ENCODE measurements at regions not wholly inside any gene's neighbourhood (a gene's known extent, or its start where the extent isn't known, plus 50 kb on each side); places are given as distances from the start of the nearest gene placed in this dataset.
"Not testable (repeated sequence)": the region's sequence is repeated elsewhere in the genome, so short reads cannot be mapped to it uniquely, and the experiment has no call there.

DNA sequence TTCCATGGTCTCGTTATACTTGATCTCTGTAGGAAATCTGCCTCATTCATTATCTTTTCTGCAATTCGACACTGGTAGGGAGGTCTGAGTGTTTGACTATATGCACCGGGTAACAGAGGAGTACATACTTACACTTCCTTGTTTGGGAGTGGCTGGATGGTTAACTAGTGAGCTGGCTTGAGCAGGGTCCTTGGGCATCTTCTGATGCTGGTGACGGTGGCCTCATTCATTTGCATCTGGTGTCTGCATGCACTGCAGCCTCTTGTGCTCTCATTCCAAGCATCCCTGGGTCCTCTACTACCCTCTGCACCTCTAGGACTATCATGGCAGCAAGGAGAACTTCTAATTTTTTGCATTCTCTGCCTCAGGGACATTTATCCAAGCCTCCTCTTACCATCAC, 100.0 kb upstream of the TCF4 start:
- no peak overlapping the region for H2AK5ac ChIP-seq (ENCODE audit: low read length)
- H4K8ac ChIP-seq (ENCODE audit: low read depth, low read length) = no peak overlapping the region
- no peaks in the 10 kb centered on the region for H3K79me1 ChIP-seq (ENCODE audit: low read length)
- no peak overlapping the region for H3K4ac ChIP-seq (ENCODE audit: low read depth, low read length)
- no peak for DNase-seq
- H3K4me2 ChIP-seq (ENCODE audit: low read length) = no peak overlapping the region
- H3K36me3 ChIP-seq (ENCODE audit: control insufficient read depth, insufficient read depth, low read length) = no peaks in the 10 kb centered on the region
- H2BK5ac ChIP-seq (ENCODE audit: low read length) = no peak overlapping the region
- H2BK120ac ChIP-seq (ENCODE audit: low read depth, low read length) = no peak overlapping the region
- H2BK15ac ChIP-seq (replicated peaks; ENCODE audit: low read depth) = no peak overlapping the region
- peaks cover 3% of the 10 kb centered on the region for H3K4me1 ChIP-seq (ENCODE audit: control insufficient read depth, low read depth, low read length)
- no peak overlapping the region for H4K5ac ChIP-seq (ENCODE audit: low read length)
- no peak overlapping the region for H3K4me3 ChIP-seq (ENCODE audit: low read length)
- WGBS (ENCODE audit: extremely low coverage, insufficient coverage, low lambda C conversion rate) = no CpG with 5 or more reads among the region's 4 CpGs
- H3K79me2 ChIP-seq (ENCODE audit: control insufficient read depth, insufficient read depth, low read length) = no peaks in the 10 kb centered on the region
- H3K18ac ChIP-seq (ENCODE audit: low read length) = no peak overlapping the region
- H3K9ac ChIP-seq (ENCODE audit: low read length) = no peak overlapping the region
- H3K27me3 ChIP-seq (ENCODE audit: insufficient read depth, low read length, poor library complexity) = no peaks in the 10 kb centered on the region
- no peak overlapping the region for H3K23ac ChIP-seq (ENCODE audit: low read length)
- H3K27ac ChIP-seq (ENCODE audit: low read depth, low read length) = no peak overlapping the region
- no peak overlapping the region for H3K56ac ChIP-seq (ENCODE audit: low read length)

DNA sequence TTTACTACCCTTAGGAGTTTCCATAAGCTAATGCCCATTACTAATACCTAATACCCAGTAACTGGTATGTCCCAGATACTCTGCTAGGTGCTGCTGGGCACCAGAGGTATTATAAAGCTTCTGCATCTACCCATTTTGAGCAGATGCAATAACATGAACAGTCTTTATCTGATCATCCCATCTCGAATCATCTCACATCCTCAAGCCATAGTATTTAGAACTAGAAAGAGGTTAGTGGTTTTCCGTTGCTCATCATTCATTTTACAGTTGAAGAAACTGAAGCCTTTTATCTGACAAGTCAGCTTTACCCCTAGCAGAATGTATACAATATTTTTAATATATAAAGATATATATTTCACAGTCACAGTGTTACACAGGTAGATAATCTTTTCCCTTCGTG, 99.1 kb upstream of the TCF4 start:
- Histone ChIP-seq H3K27ac (ENCODE audit: low read depth, low read length) (no peak overlapping the region), H3K4me2 (ENCODE audit: low read length) (no peak overlapping the region), H3K18ac (ENCODE audit: low read length) (no peak overlapping the region), H3K4ac (ENCODE audit: low read depth, low read length) (no peak overlapping the region), H3K79me2 (ENCODE audit: control insufficient read depth, insufficient read depth, low read length) (no peaks in the 10 kb centered on the region), H3K4me1 (ENCODE audit: control insufficient read depth, low read depth, low read length) (peaks cover 3% of the 10 kb centered on the region), H3K36me3 (ENCODE audit: control insufficient read depth, insufficient read depth, low read length) (no peaks in the 10 kb centered on the region), H3K27me3 (ENCODE audit: insufficient read depth, low read length, poor library complexity) (no peaks in the 10 kb centered on the region), H4K5ac (ENCODE audit: low read length) (no peak overlapping the region), H3K9ac (ENCODE audit: low read length) (no peak overlapping the region), H4K8ac (ENCODE audit: low read depth, low read length) (no peak overlapping the region), H2BK120ac (ENCODE audit: low read depth, low read length) (no peak overlapping the region), H2AK5ac (ENCODE audit: low read length) (no peak overlapping the region), H3K79me1 (ENCODE audit: low read length) (no peaks in the 10 kb centered on the region), H3K4me3 (ENCODE audit: low read length) (no peak overlapping the region), H3K56ac (ENCODE audit: low read length) (no peak overlapping the region), H2BK5ac (ENCODE audit: low read length) (no peak overlapping the region), H2BK15ac (replicated peaks; ENCODE audit: low read depth) (no peak overlapping the region), H3K23ac (ENCODE audit: low read length) (no peak overlapping the region)
- no peak for DNase-seq
- WGBS (ENCODE audit: extremely low coverage, insufficient coverage, low lambda C conversion rate) = no CpG with 5 or more reads among the region's 3 CpGs

- Histone ChIP-seq H2AK5ac (ENCODE audit: low read length) (no peak overlapping the region), H3K36me3 (ENCODE audit: control insufficient read depth, insufficient read depth, low read length) (no peaks in the 10 kb centered on the region), H3K27ac (ENCODE audit: low read depth, low read length) (no peak overlapping the region), H2BK120ac (ENCODE audit: low read depth, low read length) (no peak overlapping the region), H4K8ac (ENCODE audit: low read depth, low read length) (no peak overlapping the region), H3K4me1 (ENCODE audit: control insufficient read depth, low read depth, low read length) (peaks cover 3% of the 10 kb centered on the region), H3K23ac (ENCODE audit: low read length) (no peak overlapping the region), H3K56ac (ENCODE audit: low read length) (no peak overlapping the region), H3K79me1 (ENCODE audit: low read length) (no peaks in the 10 kb centered on the region), H4K5ac (ENCODE audit: low read length) (no peak overlapping the region), H3K27me3 (ENCODE audit: insufficient read depth, low read length, poor library complexity) (no peaks in the 10 kb centered on the region), H3K9ac (ENCODE audit: low read length) (no peak overlapping the region), H2BK15ac (replicated peaks; ENCODE audit: low read depth) (no peak overlapping the region), H3K79me2 (ENCODE audit: control insufficient read depth, insufficient read depth, low read length) (no peaks in the 10 kb centered on the region), H3K4me2 (ENCODE audit: low read length) (no peak overlapping the region), H3K18ac (ENCODE audit: low read length) (no peak overlapping the region), H3K4ac (ENCODE audit: low read depth, low read length) (no peak overlapping the region), H3K4me3 (ENCODE audit: low read length) (no peak overlapping the region), H2BK5ac (ENCODE audit: low read length) (no peak overlapping the region)
- DNase-seq = no peak
Observed at GRCh38 chr18:55685638-55686037, 97.6 kb upstream of the TCF4 start.

DNA sequence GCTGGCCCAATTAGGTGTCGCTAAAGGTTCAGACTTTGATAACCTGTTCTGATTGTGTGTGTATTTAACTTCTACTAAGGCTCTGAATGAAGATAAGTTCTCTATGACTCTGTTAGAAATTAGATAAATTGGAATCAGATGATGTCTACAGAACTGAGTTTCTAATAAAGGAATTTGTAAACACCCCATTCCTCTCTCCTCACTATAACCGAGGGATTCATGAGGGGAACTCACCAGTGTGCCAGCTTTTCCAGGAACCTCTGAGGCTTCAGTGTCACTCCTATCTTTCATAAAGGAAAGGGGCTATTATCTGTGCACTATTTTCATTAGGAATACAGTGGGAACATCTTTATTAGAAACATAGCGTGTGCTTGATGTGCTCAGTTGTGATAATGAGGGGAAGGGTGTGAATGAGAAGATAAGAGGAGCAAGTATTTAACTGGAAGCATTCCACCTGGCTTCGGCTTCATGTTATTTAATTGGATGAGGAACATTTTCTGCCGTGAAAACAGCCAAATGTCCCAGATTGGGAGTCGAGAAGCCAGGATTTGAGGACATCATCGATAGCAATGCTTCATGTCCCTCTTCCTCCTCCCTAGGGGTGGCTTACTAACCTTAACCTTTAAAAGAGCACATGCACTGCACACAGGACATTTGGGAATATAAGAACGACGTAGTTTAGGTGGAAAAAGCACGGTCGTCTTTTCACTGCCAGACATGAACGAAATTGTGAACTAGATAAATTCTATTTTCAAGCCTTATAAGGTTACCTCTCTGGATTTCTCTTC, 84.8 kb upstream of the TCF4 start:
- Histone ChIP-seq H3K27ac (ENCODE audit: low read depth, low read length) (no peak overlapping the region), H3K4ac (ENCODE audit: low read depth, low read length) (peak overlapping the region; percentile 70), H2BK120ac (ENCODE audit: low read depth, low read length) (no peak overlapping the region), H2BK15ac (replicated peaks; ENCODE audit: low read depth) (no peak overlapping the region), H3K9ac (ENCODE audit: low read length) (no peak overlapping the region), H4K5ac (ENCODE audit: low read length) (no peak overlapping the region), H3K4me2 (ENCODE audit: low read length) (no peak overlapping the region), H4K8ac (ENCODE audit: low read depth, low read length) (no peak overlapping the region), H3K23ac (ENCODE audit: low read length) (no peak overlapping the region), H3K18ac (ENCODE audit: low read length) (no peak overlapping the region), H2BK5ac (ENCODE audit: low read length) (no peak overlapping the region), H3K79me1 (ENCODE audit: low read length) (no peaks in the 10 kb centered on the region), H3K4me3 (ENCODE audit: low read length) (no peak overlapping the region), H3K56ac (ENCODE audit: low read length) (no peak overlapping the region), H3K36me3 (ENCODE audit: control insufficient read depth, insufficient read depth, low read length) (no peaks in the 10 kb centered on the region), H2AK5ac (ENCODE audit: low read length) (no peak overlapping the region), H3K79me2 (ENCODE audit: control insufficient read depth, insufficient read depth, low read length) (no peaks in the 10 kb centered on the region), H3K27me3 (ENCODE audit: insufficient read depth, low read length, poor library complexity) (no peaks in the 10 kb centered on the region), H3K4me1 (ENCODE audit: control insufficient read depth, low read depth, low read length) (no peaks in the 10 kb centered on the region)
- no CpG with 5 or more reads among the region's 12 CpGs for WGBS (ENCODE audit: extremely low coverage, insufficient coverage, low lambda C conversion rate)
- peak; percentile 4 for DNase-seq

GRCh38 chr18:55665506-55665905, 77.5 kb upstream of the TCF4 start:
- Histone ChIP-seq H3K27me3 (ENCODE audit: insufficient read depth, low read length, poor library complexity) (no peaks in the 10 kb centered on the region), H3K9ac (ENCODE audit: low read length) (no peak overlapping the region), H4K8ac (ENCODE audit: low read depth, low read length) (no peak overlapping the region), H3K4me3 (ENCODE audit: low read length) (no peak overlapping the region), H2BK120ac (ENCODE audit: low read depth, low read length) (no peak overlapping the region), H3K4ac (ENCODE audit: low read depth, low read length) (no peak overlapping the region), H3K4me1 (ENCODE audit: control insufficient read depth, low read depth, low read length) (no peaks in the 10 kb centered on the region), H3K27ac (ENCODE audit: low read depth, low read length) (no peak overlapping the region), H3K4me2 (ENCODE audit: low read length) (no peak overlapping the region), H3K36me3 (ENCODE audit: control insufficient read depth, insufficient read depth, low read length) (no peaks in the 10 kb centered on the region), H3K79me2 (ENCODE audit: control insufficient read depth, insufficient read depth, low read length) (no peaks in the 10 kb centered on the region), H3K18ac (ENCODE audit: low read length) (no peak overlapping the region), H2BK15ac (replicated peaks; ENCODE audit: low read depth) (no peak overlapping the region), H4K5ac (ENCODE audit: low read length) (no peak overlapping the region), H3K23ac (ENCODE audit: low read length) (no peak overlapping the region), H3K56ac (ENCODE audit: low read length) (no peak overlapping the region), H2AK5ac (ENCODE audit: low read length) (no peak overlapping the region), H3K79me1 (ENCODE audit: low read length) (no peaks in the 10 kb centered on the region), H2BK5ac (ENCODE audit: low read length) (no peak overlapping the region)
- WGBS (ENCODE audit: extremely low coverage, insufficient coverage, low lambda C conversion rate) = no CpG with 5 or more reads among the region's 5 CpGs
- DNase-seq = no peak

- not testable (repeated sequence) for H3K27me3 ChIP-seq (ENCODE audit: insufficient read depth, low read length, poor library complexity); H2BK5ac ChIP-seq (ENCODE audit: low read length); H3K56ac ChIP-seq (ENCODE audit: low read length); H4K8ac ChIP-seq (ENCODE audit: low read depth, low read length); H4K5ac ChIP-seq (ENCODE audit: low read length); H3K79me1 ChIP-seq (ENCODE audit: low read length); H3K4me1 ChIP-seq (ENCODE audit: control insufficient read depth, low read depth, low read length); H3K4me2 ChIP-seq (ENCODE audit: low read length); H2BK120ac ChIP-seq (ENCODE audit: low read depth, low read length); DNase-seq; H3K9ac ChIP-seq (ENCODE audit: low read length); H3K4me3 ChIP-seq (ENCODE audit: low read length); H2AK5ac ChIP-seq (ENCODE audit: low read length); H3K79me2 ChIP-seq (ENCODE audit: control insufficient read depth, insufficient read depth, low read length); H3K27ac ChIP-seq (ENCODE audit: low read depth, low read length); H3K4ac ChIP-seq (ENCODE audit: low read depth, low read length); H3K36me3 ChIP-seq (ENCODE audit: control insufficient read depth, insufficient read depth, low read length); H3K18ac ChIP-seq (ENCODE audit: low read length); H3K23ac ChIP-seq (ENCODE audit: low read length); H2BK15ac ChIP-seq (replicated peaks; ENCODE audit: low read depth)
- WGBS (ENCODE audit: extremely low coverage, insufficient coverage, low lambda C conversion rate) = no CpG with 5 or more reads among the region's 45 CpGs
Observed at GRCh38 chr18:55664758-55665400, 76.9 kb upstream of the TCF4 start.
